TTC549 (cell line): ENCODE measurements at regions not wholly inside any gene's neighbourhood (a gene's known extent, or its start where the extent isn't known, plus 50 kb on each side); places are given as distances from the start of the nearest gene placed in this dataset.

Experiments used
- FAIRE-seq: peaks from 2 replicates; lab custom pipeline; 2012; peaks lifted over from hg19 to GRCh38; lab: Jason Lieb, UNC

DNA sequence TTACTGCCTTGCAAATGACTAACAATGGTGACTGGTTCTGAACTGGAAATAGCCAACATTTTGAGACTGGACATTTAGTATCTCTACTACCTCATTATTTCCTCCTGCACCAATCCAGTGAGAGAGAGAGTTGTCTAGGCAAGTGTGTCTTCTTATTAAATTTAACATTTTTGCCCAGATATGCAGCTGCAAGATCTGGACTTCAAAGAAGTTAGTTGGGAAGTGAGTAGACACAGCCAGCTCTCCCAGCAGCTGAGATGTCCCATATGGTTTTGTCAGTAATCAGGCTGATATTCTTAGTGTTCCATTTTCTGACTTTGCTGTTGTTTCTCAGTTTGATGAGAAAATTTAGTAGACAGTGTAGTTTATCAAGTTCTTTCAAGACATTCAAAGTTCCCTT, 1778.8 kb upstream of the CDH6 start:
- FAIRE-seq, result no peak

GRCh38 chr5:29412979-29413378, 1780.5 kb upstream of the CDH6 start:
- no peak for FAIRE-seq

DNA sequence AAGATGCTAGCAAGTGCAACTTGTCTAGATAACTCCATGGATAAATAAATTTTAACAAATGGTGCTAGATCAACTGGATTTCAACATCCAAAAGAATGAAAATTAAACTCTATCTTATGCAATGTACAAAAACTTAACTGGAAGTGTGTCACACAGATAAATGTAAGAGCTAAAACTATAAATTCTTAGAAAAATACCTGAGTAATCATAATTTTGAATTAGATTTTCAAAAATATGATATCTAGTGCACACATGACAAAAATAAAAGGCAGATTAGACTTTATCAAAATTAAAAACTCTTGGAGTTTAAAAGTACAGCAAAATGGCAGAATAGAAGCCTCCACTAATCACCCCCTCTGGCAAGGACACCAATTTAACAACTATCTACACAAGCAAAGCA, 1791.2 kb upstream of the CDH6 start:
- FAIRE-seq, result no peak

DNA sequence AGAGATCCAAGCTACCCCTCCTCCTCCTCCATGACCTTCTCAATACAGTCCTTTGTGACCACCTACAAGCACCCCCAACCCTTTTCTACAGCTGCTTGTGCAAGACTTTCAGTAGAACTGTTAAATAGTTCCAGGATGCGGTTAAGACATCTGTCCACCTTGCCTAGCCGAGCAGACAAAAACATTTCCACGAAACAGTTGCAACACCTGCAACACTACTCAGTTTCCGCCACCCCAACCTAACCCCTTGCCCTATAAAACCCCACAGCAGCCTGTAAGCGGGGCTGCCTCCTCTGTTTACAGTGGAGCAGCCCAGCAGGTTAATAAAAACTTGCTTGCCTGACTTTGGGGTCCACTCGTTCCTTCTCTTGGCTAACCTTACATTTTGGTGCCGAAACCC, 1803.5 kb upstream of the CDH6 start:
- FAIRE-seq, result no peak

GRCh38 chr5:29387384-29387783, 1806.1 kb upstream of the CDH6 start:
- no peak for FAIRE-seq

DNA sequence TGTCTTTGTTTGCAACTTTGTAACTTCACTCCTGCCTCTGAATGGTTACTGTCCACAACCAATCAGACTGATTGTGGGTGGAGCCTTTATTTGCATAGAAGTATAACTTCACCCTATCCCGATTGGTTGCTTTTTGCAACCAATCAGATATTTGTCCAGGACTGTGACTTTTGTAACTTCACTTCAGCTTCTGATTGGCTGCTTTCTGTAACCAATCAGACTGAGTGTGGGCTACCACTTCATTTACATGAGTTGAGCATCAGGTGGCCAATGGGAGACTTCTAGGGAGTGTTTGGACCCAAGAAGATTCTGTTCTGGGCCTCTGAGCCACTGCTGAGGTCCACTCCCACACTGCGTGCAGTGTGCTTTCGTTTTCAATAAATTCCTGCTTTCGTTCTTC, 1810.7 kb upstream of the CDH6 start:
- FAIRE-seq, result no peak

GRCh38 chr5:29380029-29380428, 1813.5 kb upstream of the CDH6 start:
- no peak for FAIRE-seq

- no peak for FAIRE-seq
Measured at GRCh38 chr5:29379619-29380018, 1813.9 kb upstream of the CDH6 start.

- FAIRE-seq, result no peak
Measured at GRCh38 chr5:29378104-29378503, 1815.4 kb upstream of the CDH6 start.

- FAIRE-seq, result no peak
Measured at GRCh38 chr5:29370248-29370647, 1823.2 kb upstream of the CDH6 start.

DNA sequence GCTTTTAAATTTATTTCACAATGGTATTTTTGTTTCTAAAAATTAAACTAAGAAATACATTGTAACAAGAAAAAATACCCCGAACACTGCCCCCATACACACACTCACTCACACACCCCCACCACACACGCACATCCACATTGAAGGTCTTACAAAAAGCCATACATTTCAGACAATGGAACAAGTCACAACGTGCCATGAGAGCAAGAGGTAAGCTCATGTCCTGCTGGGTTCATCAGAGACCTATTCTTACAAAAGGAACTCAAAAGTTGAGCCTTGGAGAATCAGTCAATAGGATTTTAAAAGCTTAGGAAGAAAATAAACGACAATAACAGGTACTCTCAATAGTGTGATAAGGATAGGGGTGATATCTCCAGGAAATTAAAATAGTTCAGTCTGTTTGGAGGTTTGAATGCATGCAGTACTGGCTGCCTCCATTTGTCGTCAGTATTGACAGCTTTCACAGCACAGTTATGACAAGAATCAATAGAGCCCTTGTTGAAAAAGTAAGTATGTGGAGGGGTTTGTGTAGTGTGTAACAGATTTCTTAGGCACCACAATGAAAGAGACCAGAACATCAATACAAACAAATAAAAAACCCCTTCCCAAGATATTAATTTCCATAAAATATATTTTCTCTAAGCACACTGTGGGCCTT, 1826.2 kb upstream of the CDH6 start:
- no peak for FAIRE-seq

GRCh38 chr5:29351170-29351569, 1842.3 kb upstream of the CDH6 start:
- FAIRE-seq, result no peak

- FAIRE-seq, result no peak
Measured at GRCh38 chr5:29337030-29337429, 1856.5 kb upstream of the CDH6 start.

DNA sequence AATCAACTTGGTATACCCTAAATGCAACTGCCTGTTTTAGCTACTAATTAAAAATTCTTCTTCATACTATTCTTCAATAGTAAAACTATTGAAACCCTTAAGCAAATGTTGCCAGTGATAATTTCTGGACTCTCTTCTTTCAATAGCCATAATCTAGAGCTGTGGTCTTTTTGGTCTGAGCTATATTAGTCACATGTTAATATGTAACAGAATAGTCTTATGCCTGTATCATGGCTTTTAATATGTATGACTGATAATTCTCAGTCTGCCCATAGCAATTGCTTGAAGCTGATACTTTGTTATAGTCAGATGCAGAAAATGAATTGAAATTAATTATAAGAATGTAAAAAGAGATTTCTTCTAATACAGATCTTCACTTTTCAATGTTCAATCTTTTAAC, 1871.9 kb upstream of the CDH6 start:
- FAIRE-seq, result no peak

- no peak for FAIRE-seq
Measured at GRCh38 chr5:29309359-29309758, 1884.1 kb upstream of the CDH6 start.

GRCh38 chr5:29307478-29307877, 1886.0 kb upstream of the CDH6 start:
- FAIRE-seq, result no peak

DNA sequence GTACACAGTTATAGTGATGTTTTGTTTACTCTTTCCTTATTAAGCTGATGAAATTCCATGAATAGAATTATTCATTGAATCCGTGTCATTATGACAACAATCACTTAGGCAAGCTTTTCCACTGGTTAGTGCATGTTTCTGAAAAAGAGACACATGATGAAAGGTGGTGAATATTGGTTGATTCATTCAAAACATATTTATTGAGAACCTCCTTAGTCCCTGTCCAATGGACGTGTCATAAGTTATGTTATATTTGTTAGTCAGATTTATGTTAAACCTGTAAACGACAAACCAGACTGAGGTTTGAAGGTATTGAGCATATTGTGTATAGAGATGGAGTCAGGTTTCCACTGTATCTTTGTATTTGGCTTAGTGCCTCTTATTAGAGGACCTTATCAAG, 1888.9 kb upstream of the CDH6 start:
- no peak for FAIRE-seq

GRCh38 chr5:29296548-29296947, 1896.9 kb upstream of the CDH6 start:
- no peak for FAIRE-seq

DNA sequence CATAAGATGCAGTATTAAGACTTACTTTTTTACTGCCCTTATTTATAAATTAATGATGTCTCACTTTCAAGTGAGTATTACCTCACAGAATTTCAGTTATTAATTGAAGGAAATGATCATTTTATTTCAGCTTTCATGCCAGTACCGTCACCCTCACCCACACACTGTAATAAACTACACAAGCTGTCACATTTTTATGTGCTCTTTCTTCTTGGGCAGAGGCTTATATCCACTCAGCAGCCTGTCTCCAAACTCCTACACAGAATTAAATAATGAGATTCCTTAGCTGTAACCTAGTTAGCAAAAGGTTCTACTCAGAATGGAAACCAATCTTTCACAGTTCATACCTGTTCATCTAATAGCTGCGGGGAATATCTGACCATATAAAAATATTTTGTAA, 1915.8 kb upstream of the CDH6 start:
- no peak for FAIRE-seq

DNA sequence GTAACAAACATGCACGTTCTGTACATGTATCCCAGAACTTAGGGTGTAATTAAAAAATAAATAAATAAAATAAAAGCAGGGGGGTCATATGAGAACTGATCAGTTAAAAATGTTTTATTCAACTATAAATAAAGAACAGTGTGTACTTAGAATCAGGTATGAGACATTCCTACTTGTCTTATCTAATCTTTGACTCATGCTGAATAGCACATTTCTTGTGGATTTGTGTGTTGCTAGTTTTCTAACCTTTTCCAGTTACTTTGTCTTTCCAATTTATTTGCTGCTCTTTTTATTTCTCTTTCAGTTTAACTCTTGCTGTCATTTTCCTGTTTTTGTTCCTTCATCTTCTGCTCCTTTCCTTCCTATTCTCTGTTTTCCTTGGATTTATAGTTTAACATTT, 1917.1 kb upstream of the CDH6 start:
- no peak for FAIRE-seq

- FAIRE-seq, result no peak
Measured at GRCh38 chr5:29263915-29264351, 1929.6 kb upstream of the CDH6 start.

- FAIRE-seq, result no peak
Measured at GRCh38 chr5:29262339-29263123, 1931.0 kb upstream of the CDH6 start.

DNA sequence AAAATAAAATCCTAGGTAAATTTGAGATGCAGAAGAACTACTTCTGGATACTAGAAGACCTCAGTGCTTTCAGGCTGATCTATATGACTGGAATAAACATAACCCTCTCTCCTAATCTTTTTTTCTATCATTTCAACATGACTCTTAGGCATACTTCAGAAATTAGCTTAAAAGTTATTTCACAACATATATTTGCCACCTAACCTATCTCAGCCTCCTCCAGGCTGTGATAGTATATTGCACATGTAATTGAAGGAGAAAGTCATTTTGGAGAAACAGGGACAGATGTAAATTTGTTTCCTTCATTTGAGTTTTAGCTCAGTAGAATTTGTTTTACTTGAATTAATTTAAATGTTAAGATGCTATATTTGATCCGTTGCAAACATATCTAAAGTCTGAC, 1932.3 kb upstream of the CDH6 start:
- FAIRE-seq, result no peak

GRCh38 chr5:29252390-29252789, 1941.1 kb upstream of the CDH6 start:
- FAIRE-seq, result no peak
